Activated T-helper 1 cell treated with anti-CD3 and anti-CD28 coated beads, Interleukin-2, amount 50 U/mL, for 16 hours (primary cell): ENCODE measurements at regions not wholly inside any gene's neighbourhood (a gene's known extent, or its start where the extent isn't known, plus 50 kb on each side); places are given as distances from the start of the nearest gene placed in this dataset.

Source experiments
- DNase-seq, 2 donors: peaks; one replicate each; pipeline ENCODE4 v3.0.0-alpha.2; 2020; ENCODE audit warnings: low read depth in 1 of 2, low spot score in 1 of 2

- DNase-seq, result no peak
Observed at GRCh38 chr15:93583968-93584367, 495.0 kb upstream of the RGMA start.

GRCh38 chr15:93583552-93583951 lies 494.5 kb upstream of the RGMA start:
- DNase-seq, result no peak

- no peak for DNase-seq
Observed at GRCh38 chr15:93570527-93570926, 481.5 kb upstream of the RGMA start.

GRCh38 chr15:93566762-93567161 lies 477.8 kb upstream of the RGMA start:
- DNase-seq, result no peak

GRCh38 chr15:93565201-93565600 lies 476.2 kb upstream of the RGMA start:
- no peak for DNase-seq

GRCh38 chr15:93563218-93563617 lies 474.2 kb upstream of the RGMA start:
- no peak for DNase-seq

GRCh38 chr15:93562395-93563123 lies 473.5 kb upstream of the RGMA start:
- DNase-seq, result no peak

GRCh38 chr15:93557696-93558095 lies 468.7 kb upstream of the RGMA start:
- DNase-seq, result no peak

GRCh38 chr15:93553167-93553935 lies 464.3 kb upstream of the RGMA start:
- DNase-seq, result no peak

GRCh38 chr15:93543093-93543492 lies 454.1 kb upstream of the RGMA start:
- DNase-seq, result no peak

GRCh38 chr15:93527374-93528050 lies 438.5 kb upstream of the RGMA start:
- DNase-seq, result no peak

GRCh38 chr15:93524432-93524831 lies 435.4 kb upstream of the RGMA start:
- no peak for DNase-seq

- no peak for DNase-seq
Observed at GRCh38 chr15:93523481-93523880, 434.5 kb upstream of the RGMA start.

GRCh38 chr15:93520206-93520605 lies 431.2 kb upstream of the RGMA start:
- DNase-seq, result no peak

- no peak for DNase-seq
Observed at GRCh38 chr15:93519599-93519998, 430.6 kb upstream of the RGMA start.

- DNase-seq, result no peak
Observed at GRCh38 chr15:93517176-93517575, 428.2 kb upstream of the RGMA start.

GRCh38 chr15:93515256-93516051 lies 426.4 kb upstream of the RGMA start:
- DNase-seq, result no peak

- DNase-seq, result no peak
Observed at GRCh38 chr15:93506646-93507045, 417.6 kb upstream of the RGMA start.

- DNase-seq, result no peak
Observed at GRCh38 chr15:93505506-93505905, 416.5 kb upstream of the RGMA start.

- DNase-seq, result no peak
Observed at GRCh38 chr15:93501946-93502345, 412.9 kb upstream of the RGMA start.

- no peak for DNase-seq
Observed at GRCh38 chr15:93500155-93500554, 411.1 kb upstream of the RGMA start.
